NCI-H146 treated with DMSO at 0.1 percent for 48 hours (cell line): ENCODE measurements at regions not wholly inside any gene's neighbourhood (a gene's known extent, or its start where the extent isn't known, plus 50 kb on each side); places are given as distances from the start of the nearest gene placed in this dataset.

ENCODE experiments used
- DNase-seq: peaks from one replicate; lab custom pipeline; 2025; ENCODE audit not compliant: unreplicated experiment; lab: John Stamatoyannopoulos, UW

DNA sequence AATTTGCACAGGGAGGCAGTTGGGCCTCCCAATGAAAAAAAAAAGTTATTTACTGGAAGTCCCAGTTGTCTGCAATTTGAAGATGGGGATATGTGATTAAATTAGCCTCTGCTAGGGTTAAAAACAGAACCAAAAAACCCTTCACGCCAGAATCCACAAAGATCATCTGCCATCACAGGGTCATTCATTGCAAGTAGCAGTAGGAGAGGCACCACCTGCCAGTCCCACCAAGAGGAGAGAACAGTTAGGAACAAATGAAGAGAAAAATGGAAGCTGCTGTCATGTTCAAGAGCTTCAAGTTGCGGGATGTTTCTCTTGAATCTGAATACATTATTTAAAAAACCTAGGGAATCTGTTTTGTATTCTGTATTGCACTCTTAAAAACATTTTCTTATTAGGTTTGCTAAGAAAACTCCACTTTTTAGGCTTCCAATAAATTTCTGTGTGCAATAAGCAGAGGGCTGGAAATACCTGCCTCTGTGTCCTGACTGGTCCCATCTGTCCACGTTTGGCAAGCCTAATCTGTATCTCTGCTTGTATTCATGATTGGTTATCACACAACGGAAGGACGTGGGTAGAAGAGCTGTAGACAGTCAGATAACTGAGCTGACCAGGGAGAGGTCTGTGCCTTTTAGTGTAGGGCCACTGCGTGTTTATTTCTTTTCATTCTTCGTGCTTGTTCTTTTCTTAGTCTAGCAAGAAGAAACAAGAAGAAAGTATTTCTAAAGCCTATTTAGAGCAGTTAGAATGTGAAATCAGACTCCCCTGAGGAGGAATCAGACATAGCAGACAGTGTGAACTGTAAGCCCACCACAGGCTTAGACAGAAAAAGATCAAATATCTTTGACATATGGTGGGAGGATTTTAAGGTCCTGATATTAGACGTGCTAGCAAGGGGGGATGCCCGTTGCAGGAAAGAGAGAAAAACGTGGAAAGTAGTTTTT, 630.6 kb upstream of the SEMA6A start:
- DNase-seq = no peak

DNA sequence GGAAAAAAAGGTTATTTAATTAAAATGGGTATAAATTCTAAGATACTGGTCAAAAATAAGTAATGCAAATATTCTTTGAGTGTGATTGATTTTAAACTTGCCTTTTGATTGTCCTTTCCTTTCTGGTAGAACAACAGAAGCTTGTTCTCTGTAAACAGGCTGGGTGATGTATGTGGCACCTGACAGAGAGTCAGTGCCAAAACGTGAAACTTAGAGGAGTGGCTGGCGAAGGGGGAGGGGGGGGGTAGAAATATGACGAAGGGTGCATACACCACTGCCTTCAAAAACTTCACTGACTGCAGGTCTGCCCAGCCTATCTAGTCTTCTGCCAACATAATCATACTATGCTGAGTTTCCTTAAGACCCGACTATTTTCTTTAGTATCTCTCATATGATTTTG, 629.8 kb upstream of the SEMA6A start:
- DNase-seq = no peak

DNA sequence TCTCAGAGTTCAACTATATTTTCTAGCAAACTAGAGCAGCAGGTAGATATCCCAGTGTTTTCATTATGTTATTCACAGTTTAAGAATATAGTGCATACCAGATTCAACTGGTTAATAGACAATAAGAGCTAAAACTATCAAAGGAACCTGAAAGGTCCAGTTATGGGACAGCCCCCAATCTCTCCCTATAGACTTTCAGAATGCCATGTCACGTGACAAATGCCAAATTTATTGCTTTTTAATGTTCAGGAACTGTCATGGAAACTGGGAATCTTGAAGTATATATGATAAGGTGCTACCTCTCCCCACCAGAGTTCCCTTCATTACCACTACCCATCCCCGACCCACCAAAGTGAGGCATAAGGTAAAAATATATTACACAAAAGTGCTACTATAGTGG, 629.0 kb upstream of the SEMA6A start:
- no peak for DNase-seq

DNA sequence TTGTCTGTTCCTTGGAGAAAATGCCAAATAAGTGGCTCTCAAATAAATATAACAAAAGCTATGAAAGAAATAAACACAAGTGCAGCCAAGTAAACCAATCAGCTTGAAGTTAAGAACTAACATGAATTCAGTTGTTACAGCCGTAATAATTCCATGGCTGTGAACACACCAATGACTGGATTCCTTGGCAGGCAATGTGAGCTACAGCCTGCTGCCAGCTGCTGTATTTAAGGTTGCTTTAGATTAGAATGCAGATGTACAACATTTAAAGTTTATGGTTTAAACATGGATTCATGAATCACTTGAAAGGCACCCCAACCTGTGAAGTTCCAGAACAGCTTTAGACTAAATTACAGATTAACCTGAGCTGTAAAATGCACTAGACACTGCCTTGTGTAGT, 626.4 kb upstream of the SEMA6A start:
- DNase-seq = no peak

- DNase-seq = no peak
Observed at GRCh38 chr5:117195076-117195475, 620.5 kb upstream of the SEMA6A start.

GRCh38 chr5:117191251-117191650, 616.6 kb upstream of the SEMA6A start:
- no peak for DNase-seq

DNA sequence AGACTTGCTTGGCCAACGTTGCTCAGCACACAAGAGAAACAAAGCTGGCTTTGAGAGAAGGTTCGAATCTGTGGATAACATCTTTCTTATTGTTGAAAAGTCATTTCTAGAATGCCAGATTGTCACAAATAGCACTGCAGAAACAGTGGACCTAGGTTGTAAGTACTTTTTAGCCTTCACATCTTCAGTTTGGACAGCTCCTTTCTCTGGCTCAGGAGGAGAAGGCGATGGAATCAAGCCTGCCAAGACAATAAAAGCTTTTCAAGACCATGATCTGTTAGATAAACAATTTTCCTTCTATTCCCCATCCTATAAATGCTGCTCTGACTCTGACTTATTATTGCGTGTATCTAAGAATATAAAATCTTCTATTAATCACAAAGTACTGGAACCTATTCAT, 615.2 kb upstream of the SEMA6A start:
- no peak for DNase-seq

DNA sequence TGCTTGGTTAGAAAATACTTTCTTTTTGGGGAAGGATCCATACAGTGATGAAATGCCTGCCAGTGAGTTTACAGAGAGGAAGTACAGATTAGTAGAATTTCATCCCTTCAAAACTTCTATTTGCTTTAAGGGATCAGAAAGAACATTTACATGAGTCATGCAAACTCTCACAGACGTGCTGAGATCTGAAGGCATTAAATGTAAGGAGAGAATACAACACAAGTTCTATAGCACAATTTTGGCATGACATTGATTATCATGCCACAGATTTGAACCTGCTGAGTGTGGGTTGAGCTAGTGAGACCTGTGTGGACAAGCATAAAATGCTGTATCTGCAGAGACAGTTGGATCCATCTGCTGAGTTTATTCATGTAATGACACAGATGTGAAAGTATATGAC, 613.6 kb upstream of the SEMA6A start:
- DNase-seq = no peak

DNA sequence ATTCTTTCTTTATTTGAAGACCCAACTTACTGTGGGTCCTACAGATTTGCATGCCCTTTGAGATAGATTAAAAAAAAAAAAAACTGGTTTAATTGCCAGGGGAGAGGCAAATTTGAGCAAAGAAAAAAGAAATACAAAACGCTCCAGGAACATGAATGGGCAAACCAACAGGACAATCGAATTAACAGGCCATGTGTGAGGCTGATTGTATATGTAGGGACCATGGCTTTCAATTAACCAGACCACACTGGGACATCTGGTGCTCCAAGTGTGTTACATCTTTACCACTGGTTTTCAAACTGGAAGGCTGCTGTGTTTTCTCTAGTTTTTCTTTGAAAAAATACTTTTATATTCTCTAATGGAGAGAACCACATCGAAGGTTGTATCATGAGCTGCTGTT, 612.1 kb upstream of the SEMA6A start:
- DNase-seq = no peak

DNA sequence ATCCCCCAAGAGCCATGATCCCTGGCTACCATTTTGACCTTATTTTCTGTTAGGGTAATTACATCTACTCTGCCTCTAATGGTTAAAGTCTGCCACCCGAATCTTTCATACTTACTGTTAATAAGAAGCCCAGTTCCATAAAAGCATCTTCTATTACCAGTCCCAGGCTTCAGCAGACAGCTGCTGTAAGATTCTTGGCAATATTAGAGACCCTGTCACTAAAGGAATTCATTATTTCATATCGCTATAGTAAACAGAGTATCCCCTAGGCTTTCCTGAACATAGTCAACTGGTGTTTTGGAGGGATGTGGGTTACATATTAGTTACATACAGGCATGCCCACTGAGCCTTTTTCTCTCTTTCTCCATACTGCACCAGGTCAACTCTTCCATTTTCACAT, 608.7 kb upstream of the SEMA6A start:
- no peak for DNase-seq

DNA sequence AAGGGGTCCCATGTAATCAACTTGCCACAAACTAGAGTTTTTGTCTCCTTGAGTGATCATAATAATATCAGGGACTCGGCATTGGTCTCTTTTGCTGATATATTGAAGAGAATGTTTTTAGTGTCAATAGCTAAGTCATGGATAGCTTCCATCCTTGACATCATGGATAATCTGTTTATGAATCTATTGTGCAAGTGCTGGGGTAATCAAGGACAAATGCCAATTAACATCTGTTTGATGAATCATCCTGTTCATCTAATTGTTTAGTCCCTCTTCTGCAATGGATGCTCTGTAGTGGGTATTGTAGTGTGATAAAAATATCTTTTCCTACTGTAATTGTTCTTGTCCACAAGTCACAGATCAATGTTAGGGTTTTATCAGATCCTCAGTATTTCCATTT, 607.5 kb upstream of the SEMA6A start:
- no peak for DNase-seq

- DNase-seq = no peak
Observed at GRCh38 chr5:117177302-117177701, 602.7 kb upstream of the SEMA6A start.

DNA sequence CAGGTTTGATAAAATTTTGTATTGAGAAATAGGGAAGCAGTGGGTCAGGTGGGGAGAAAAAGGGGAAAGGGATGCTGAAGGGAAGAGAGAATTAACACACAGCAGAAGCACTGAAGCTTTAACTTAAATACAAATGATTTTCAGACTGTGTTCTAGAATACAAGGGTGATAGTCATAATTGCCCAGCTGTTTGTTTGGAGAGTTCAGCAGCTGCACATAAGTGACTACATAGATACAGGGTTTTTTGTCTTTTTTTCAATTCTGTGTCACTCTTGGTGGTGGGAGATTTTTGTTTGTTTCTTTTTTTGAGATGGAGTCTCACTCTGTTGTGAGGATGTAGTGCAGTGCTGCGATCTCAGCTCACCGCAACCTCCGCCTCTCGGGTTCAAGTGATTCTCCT, 590.4 kb upstream of the SEMA6A start:
- DNase-seq = no peak

DNA sequence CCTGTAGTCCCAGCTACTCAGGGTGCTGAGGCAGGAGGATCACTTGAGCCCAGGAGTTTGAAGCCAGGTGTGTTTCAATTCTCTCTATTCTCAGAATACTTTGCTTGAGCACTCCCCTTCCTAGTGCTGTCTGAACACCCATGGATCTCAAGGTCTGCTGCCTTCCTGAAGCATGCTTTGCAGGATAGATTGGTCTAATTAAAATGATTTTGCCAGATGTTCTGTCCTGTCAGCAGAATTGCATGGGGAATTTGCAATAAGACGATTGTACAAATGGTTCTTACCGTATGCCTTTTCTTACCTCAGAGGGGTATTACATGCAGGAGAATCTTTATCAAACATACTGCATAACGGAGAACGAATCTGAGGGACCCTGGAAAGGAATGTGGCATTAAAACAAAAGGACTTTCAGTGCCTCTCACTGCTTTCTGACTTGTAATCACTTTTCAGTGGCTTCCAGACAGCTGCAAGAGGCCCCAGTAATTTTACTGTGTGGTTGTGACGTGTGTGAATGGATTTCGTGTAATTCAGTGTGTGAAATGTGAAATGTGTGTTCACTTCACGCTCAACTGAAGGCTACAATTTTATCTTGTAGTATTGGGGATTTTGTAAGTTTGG, 587.2 kb upstream of the SEMA6A start:
- no peak for DNase-seq

- DNase-seq = no peak
Observed at GRCh38 chr5:117160391-117160790, 585.8 kb upstream of the SEMA6A start.

DNA sequence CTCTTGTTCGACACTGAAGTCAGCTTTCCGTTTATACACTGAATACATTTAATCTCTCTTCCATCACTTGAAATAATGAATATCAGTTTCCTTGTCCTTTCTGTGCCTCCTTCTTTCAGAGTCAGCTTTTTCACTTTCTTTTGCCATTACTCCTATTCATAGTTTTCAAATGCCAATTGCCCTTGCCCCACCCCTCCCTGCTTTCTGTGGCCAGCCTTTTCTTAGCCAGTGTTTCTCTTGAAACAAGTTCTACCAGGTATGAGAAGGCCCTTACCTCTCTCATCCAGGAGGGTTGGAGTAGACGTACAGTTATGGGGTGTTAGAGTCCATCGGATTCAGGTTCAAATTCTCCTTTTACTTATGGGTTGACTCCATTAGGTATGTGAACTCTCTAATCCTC, 574.7 kb upstream of the SEMA6A start:
- DNase-seq = no peak

- no peak for DNase-seq
Observed at GRCh38 chr5:117144086-117144485, 569.5 kb upstream of the SEMA6A start.

- DNase-seq = no peak
Observed at GRCh38 chr5:117143406-117143805, 568.8 kb upstream of the SEMA6A start.

DNA sequence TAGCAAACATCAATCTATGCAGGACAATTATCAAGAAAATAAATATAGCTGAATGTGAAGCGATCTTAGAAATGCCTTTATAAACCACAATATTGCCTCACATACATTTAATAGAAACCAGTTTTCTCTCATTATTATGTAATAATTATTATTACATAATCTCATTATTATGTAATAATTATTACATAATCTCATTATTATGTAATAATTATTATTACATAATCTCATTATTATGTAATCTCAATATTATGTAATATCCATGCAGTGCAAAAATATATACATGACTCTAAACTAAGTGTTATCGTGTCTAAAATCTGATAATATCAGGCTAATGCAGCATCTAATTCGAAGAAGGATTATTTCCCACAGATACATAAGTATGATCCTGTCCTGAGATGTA, 563.9 kb upstream of the SEMA6A start:
- DNase-seq = no peak

GRCh38 chr5:117135851-117136250, 561.2 kb upstream of the SEMA6A start:
- no peak for DNase-seq

GRCh38 chr5:117133198-117133597, 558.6 kb upstream of the SEMA6A start:
- DNase-seq = no peak

GRCh38 chr5:117131876-117132275, 557.3 kb upstream of the SEMA6A start:
- no peak for DNase-seq
